ENCODE measurements at regions not wholly inside any gene's neighbourhood (a gene's known extent, or its start where the extent isn't known, plus 50 kb on each side); places are given as distances from the start of the nearest gene placed in this dataset.
"Not testable (repeated sequence)": the region's sequence is repeated elsewhere in the genome, so short reads cannot be mapped to it uniquely, and the experiment has no call there.

- H3K27ac ChIP-seq (ENCODE audit: extremely low read length, insufficient read depth, low read length); H3K9ac ChIP-seq (ENCODE audit: insufficient read depth, low read depth, low read length); H3K36me3 ChIP-seq (replicated peaks in 1 of 2; ENCODE audit: control insufficient read depth in 1 of 2, insufficient read depth in 2 of 2, low read length in 2 of 2); H4K20me1 ChIP-seq (ENCODE audit: insufficient read depth, low read length); H3K27me3 ChIP-seq (ENCODE audit: control insufficient read depth in 1 of 2, insufficient read depth in 2 of 2, low read length in 2 of 2); CTCF ChIA-PET (ENCODE audit: low intra/inter-chr PET ratio, low total read pairs); FAIRE-seq; DNase-seq (ENCODE audit: low spot score); POLR2A ChIA-PET; BruUV-seq (replicated peaks); H2AFZ ChIP-seq (ENCODE audit: low read length); H3K4me3 ChIP-seq (replicated peaks in 1 of 3; ENCODE audit: insufficient read depth in 1 of 3, low read depth in 2 of 3, low read length in 3 of 3); ATAC-seq; in situ Hi-C loops (cut with HindIII; ENCODE audit: extremely low pct_ligation_motif_present, low pct_unique_long_range_greater_than_20kb); H3K9me3 ChIP-seq (ENCODE audit: low read length); H3K79me2 ChIP-seq (ENCODE audit: insufficient read depth, low read length): not testable (repeated sequence)
- H3K4me1 ChIP-seq (ENCODE audit: insufficient read depth, low read length), result peaks cover 61% of the 10 kb centered on the region
- 0 out of 2 replicates have a peak overlapping the region, but pooled peaks have one; percentile 1 for H3K4me2 ChIP-seq (ENCODE audit: low read depth, low read length)
- intact Hi-C loops (cut with micrococcal nuclease; ENCODE audit: unreplicated experiment), result loop anchor here (10.0 kb wide), 1 partner anchor 54 kb away; no protein-coding TSS in a partner anchor
- WGBS (ENCODE audit: low lambda C conversion rate), result 53% methylated on average over 10 of the region's 10 CpGs
Measured at GRCh38 chr16:29318561-29318968, 87.9 kb downstream of the NPIPB11 start.

GRCh38 chr16:29318037-29318436 is 88.5 kb downstream of the NPIPB11 start:
- no peaks in the 10 kb centered on the region for H3K36me3 ChIP-seq (replicated peaks in 1 of 2; ENCODE audit: control insufficient read depth in 1 of 2, insufficient read depth in 2 of 2, low read length in 2 of 2)
- no TSS peak for BruUV-seq (replicated peaks)
- no peak overlapping the region for H3K4me3 ChIP-seq (replicated peaks in 1 of 3; ENCODE audit: insufficient read depth in 1 of 3, low read depth in 2 of 3, low read length in 3 of 3)
- no peaks in the 10 kb centered on the region for H4K20me1 ChIP-seq (ENCODE audit: insufficient read depth, low read length)
- DNase-seq (ENCODE audit: low spot score), result no peak
- WGBS (ENCODE audit: low lambda C conversion rate), result 83% methylated on average over 16 of the region's 16 CpGs
- POLR2A ChIA-PET, result no interaction called here
- no peak overlapping the region for H3K27ac ChIP-seq (ENCODE audit: extremely low read length, insufficient read depth, low read length)
- peaks cover 0 to 5% of the 10 kb centered on the region in 2 experiments; a peak in 1 of 5 replicates for H3K27me3 ChIP-seq (ENCODE audit: control insufficient read depth in 1 of 2, insufficient read depth in 2 of 2, low read length in 2 of 2)
- H3K4me1 ChIP-seq (ENCODE audit: insufficient read depth, low read length), result peaks cover 58% of the 10 kb centered on the region
- no peaks in the 10 kb centered on the region for H3K79me2 ChIP-seq (ENCODE audit: insufficient read depth, low read length)
- TF ChIP-seq HNF1B (CRISPR knock-in tag; IDR thresholded peaks at IDR 0.05), result no peak
- peak; percentile 26 for TF ChIP-seq CTCF (CRISPR knock-in tag; IDR thresholded peaks at IDR 0.05)
- 0 out of 2 replicates have a peak, but pooled peaks have one; percentile 22 for TF ChIP-seq HNRNPL (IDR thresholded peaks at IDR 0.05; ENCODE audit: low read depth, low read length)
- TF ChIP-seq STAG1 (CRISPR knock-in tag; IDR thresholded peaks at IDR 0.05), result peak; percentile 15; the same call in 1 of the 2 replicates
- no peak for ATAC-seq
- H3K4me2 ChIP-seq (ENCODE audit: low read depth, low read length), result no peak overlapping the region
- no peak overlapping the region for H3K9ac ChIP-seq (ENCODE audit: insufficient read depth, low read depth, low read length)
- no peaks in the 10 kb centered on the region for H3K9me3 ChIP-seq (ENCODE audit: low read length)
- in situ Hi-C loops (cut with HindIII; ENCODE audit: extremely low pct_ligation_motif_present, low pct_unique_long_range_greater_than_20kb), result no loop called here
- intact Hi-C loops (cut with micrococcal nuclease; ENCODE audit: unreplicated experiment), result loop anchor here (10.0 kb wide), 1 partner anchor 53 kb away; no protein-coding TSS in a partner anchor
- FAIRE-seq, result no peak
- H2AFZ ChIP-seq (ENCODE audit: low read length), result no peak overlapping the region
- CTCF ChIA-PET (ENCODE audit: low intra/inter-chr PET ratio, low total read pairs), result no interaction called here

Measured in HepG2 (cell line).